Omental fat pad (tissue), 3 donors: ENCODE measurements at regions not wholly inside any gene's neighbourhood (a gene's known extent, or its start where the extent isn't known, plus 50 kb on each side); places are given as distances from the start of the nearest gene placed in this dataset.

Source experiments
- ATAC-seq: fragments of 150-250 bp; one replicate; pipeline ENCODE4 v1.9.1; 2016; ENCODE audit warnings: mild to moderate bottlenecking, moderate library complexity; ENCODE audit not compliant: low FRiP score
- DNase-seq: peaks from one replicate; pipeline ENCODE4 v3.0.0-alpha.2; 2019; ENCODE audit warnings: low spot score
- TF ChIP-seq, protein P1 (sequence below), 3 donors: fragments of 450-650 bp; IDR thresholded peaks; one replicate each; pipeline ENCODE4 v1.5.1; 2016 to 2017; ENCODE audit warnings: antibody characterized with exemption in 3 of 3, mild to moderate bottlenecking in 3 of 3, moderate library complexity in 2 of 3

- TF ChIP-seq, protein P1, sequence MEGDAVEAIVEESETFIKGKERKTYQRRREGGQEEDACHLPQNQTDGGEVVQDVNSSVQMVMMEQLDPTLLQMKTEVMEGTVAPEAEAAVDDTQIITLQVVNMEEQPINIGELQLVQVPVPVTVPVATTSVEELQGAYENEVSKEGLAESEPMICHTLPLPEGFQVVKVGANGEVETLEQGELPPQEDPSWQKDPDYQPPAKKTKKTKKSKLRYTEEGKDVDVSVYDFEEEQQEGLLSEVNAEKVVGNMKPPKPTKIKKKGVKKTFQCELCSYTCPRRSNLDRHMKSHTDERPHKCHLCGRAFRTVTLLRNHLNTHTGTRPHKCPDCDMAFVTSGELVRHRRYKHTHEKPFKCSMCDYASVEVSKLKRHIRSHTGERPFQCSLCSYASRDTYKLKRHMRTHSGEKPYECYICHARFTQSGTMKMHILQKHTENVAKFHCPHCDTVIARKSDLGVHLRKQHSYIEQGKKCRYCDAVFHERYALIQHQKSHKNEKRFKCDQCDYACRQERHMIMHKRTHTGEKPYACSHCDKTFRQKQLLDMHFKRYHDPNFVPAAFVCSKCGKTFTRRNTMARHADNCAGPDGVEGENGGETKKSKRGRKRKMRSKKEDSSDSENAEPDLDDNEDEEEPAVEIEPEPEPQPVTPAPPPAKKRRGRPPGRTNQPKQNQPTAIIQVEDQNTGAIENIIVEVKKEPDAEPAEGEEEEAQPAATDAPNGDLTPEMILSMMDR (IDR thresholded peaks at IDR 0.05): no peak
- no peak for ATAC-seq
- DNase-seq: no peak
Observed at GRCh38 chr15:96246057-96246456, 84.4 kb upstream of the NR2F2 start.

DNA sequence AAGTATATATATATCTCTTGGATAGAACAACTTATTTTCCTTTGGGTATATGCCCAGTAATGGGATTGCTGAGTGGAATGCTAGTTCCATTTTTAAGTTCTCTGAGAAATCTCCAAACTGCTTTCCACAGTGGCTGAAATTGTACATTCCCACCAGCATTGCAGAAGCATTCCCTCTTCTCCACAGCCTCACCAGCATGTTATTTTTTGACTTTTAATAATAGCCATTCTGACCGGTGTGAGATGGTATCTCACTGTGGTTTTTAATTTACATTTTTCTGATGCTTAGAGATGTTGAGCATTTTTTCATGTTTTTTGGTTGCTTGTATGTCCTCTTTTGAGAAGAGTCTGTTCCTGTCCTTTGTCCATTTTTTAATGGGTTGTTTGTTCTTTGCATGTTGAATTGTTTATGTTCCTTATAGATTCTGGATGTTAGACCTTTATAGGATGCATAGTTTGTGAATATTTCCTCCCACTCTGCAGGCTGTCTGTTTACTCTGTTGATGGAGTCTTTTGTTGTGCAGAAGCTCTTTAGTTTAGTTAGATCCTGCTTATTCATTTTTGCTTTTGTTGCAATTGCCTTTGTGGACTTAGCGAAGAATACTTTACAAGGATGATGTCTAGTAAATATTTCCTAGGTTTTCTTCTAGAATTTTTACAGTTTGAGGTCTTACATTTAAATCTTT, 82.7 kb upstream of the NR2F2 start:
- no peak for DNase-seq
- TF ChIP-seq, protein P1 (IDR thresholded peaks at IDR 0.05): no peak
- no peak for ATAC-seq

DNA sequence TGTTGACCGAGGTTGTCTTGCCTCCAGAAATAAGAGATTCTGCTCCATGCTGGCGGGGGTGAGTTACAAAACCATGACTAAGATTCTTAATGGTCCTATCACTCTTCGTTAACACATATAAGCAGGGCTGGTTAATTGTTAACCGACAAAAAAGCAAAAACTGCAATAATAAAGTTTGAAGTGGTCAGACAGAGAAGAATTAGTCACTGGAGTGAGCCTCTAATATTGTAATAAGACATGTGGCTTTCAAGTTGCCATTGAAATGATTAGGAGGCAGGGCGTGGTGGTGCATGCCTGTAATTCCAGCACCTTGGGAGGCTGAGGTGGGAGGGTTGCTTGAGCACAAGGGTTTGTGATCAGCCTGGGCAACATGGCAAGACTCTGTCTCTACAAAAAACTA, 78.4 kb upstream of the NR2F2 start:
- TF ChIP-seq, protein P1 (IDR thresholded peaks at IDR 0.05): no peak
- ATAC-seq (no peak), DNase-seq (no peak)

DNA sequence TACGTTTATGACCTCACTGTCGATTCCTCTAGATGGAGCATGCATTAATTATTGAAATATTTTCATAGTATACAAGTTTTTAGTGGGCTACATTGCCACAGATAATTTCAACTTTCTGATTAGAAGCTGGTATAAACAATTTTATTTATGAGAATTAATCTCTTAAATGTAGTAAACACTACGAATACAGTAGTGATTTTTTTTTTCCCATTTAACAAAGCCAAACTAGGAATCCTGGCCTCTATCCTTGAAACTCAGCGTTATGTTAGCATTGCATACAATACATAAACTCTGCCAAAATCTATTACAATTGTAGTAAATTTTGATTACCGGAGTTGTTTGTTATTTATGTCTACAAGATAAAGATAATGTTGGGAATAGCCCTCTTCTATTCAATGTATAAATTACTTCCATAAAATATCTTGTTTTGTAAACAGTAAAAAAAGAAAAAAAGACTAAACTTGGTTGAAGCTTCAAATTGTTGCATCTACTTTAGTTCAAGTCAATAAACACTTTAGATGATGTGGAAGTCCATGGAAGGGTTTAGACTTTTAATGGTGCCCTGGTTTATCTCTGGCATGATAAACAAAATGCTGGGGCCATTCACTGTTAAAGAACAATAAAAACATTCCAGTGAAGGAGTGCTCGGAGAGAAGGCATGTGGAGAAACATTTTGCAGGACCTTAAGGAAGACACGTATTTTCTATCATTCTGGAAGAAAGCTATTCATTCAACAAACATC, 77.3 kb upstream of the NR2F2 start:
- no peak for DNase-seq
- TF ChIP-seq, protein P1 (IDR thresholded peaks at IDR 0.05): no peak
- ATAC-seq: no peak

- TF ChIP-seq, protein P1 (IDR thresholded peaks at IDR 0.05): no peak
- no peak for DNase-seq
- no peak for ATAC-seq
Observed at GRCh38 chr15:96254173-96254572, 76.3 kb upstream of the NR2F2 start.

- no peak for DNase-seq
- ATAC-seq: no peak
- TF ChIP-seq, protein P1 (IDR thresholded peaks at IDR 0.05): no peak
Observed at GRCh38 chr15:96255599-96255998, 74.9 kb upstream of the NR2F2 start.

- no peak for ATAC-seq
- TF ChIP-seq, protein P1 (IDR thresholded peaks at IDR 0.05): no peak
Observed at GRCh38 chr15:96261575-96262034, 68.9 kb upstream of the NR2F2 start.

More at GRCh38 chr15:96261575-96262034, 68.9 kb upstream of the NR2F2 start:
- DNase-seq: no peak
